ENCODE measurements at regions not wholly inside any gene's neighbourhood (a gene's known extent, or its start where the extent isn't known, plus 50 kb on each side); places are given as distances from the start of the nearest gene placed in this dataset.

- H3K79me2 ChIP-seq (ENCODE audit: control insufficient read depth, insufficient read depth, low read length), result no peaks in the 10 kb centered on the region
- H3K9me1 ChIP-seq (replicated peaks; ENCODE audit: control insufficient read depth, extremely low read depth, insufficient read depth, low read length), result no peaks in the 10 kb centered on the region
- POLR2A ChIA-PET, result no interaction called here
- H3K27me3 ChIP-seq (ENCODE audit: control insufficient read depth in 2 of 2, insufficient read depth in 2 of 2, low read length in 2 of 2), result no peaks in the 10 kb centered on the region
- BruUV-seq (replicated peaks), result no TSS peak
- no peak for FAIRE-seq
- H3K4me3 ChIP-seq (replicated peaks in 1 of 3; ENCODE audit: insufficient read depth in 1 of 3, low read depth in 1 of 3, low read length in 3 of 3), result no peak overlapping the region
- no peak overlapping the region for H3K4me2 ChIP-seq (ENCODE audit: insufficient read depth, low read length)
- H4K20me1 ChIP-seq (replicated peaks; ENCODE audit: control insufficient read depth, extremely low read depth, insufficient read depth, low read length), result no peaks in the 10 kb centered on the region
- no peaks in the 10 kb centered on the region for H3K4me1 ChIP-seq (ENCODE audit: control insufficient read depth, extremely low read depth, insufficient read depth, low read length)
- H2AFZ ChIP-seq (ENCODE audit: low read depth, low read length), result no peak overlapping the region
- no peak for TF ChIP-seq EZH2 (IDR thresholded peaks at IDR 0.05; ENCODE audit: borderline replicate concordance, low read depth, low read length, severe bottlenecking)
- no peak for TF ChIP-seq CTCF (IDR thresholded peaks at IDR 0.05; ENCODE audit: extremely low read depth in 1 of 2, insufficient read depth in 1 of 2, low read depth in 1 of 2, low read length in 2 of 2)
- no peak for TF ChIP-seq JUN (IDR thresholded peaks at IDR 0.05; ENCODE audit: borderline replicate concordance, insufficient read depth, insufficient read length, low read depth)
- no peak for TF ChIP-seq POLR2AphosphoS5 (IDR thresholded peaks at IDR 0.05; ENCODE audit: insufficient read depth, low read depth, low read length)
- no peak for TF ChIP-seq POLR2A (IDR thresholded peaks at IDR 0.05; ENCODE audit: low read depth, low read length)
- TF ChIP-seq FOS (IDR thresholded peaks at IDR 0.05; ENCODE audit: borderline replicate concordance, insufficient read depth, low read length), result no peak
- TF ChIP-seq MAX (IDR thresholded peaks at IDR 0.05; ENCODE audit: insufficient read depth, insufficient read length), result no peak
- no peak for TF ChIP-seq GATA2 (IDR thresholded peaks at IDR 0.05; ENCODE audit: insufficient read depth, insufficient read length, low read depth, low read length)
- no peak for TF ChIP-seq MYC (IDR thresholded peaks at IDR 0.05; ENCODE audit: low read depth, low read length)
- peaks cover 2% of the 10 kb centered on the region for H3K9me3 ChIP-seq (replicated peaks; ENCODE audit: control insufficient read depth, insufficient read depth, low read length)
- intact Hi-C loops (cut with micrococcal nuclease), result no loop called here
- no peak overlapping the region for H3K9ac ChIP-seq (replicated peaks; ENCODE audit: extremely low read depth, insufficient read depth, low read length)
- dilution Hi-C loops (cut with MboI; ENCODE audit: extremely low pct_ligation_motif_present, low sequenced_read_pairs), result no loop called here
- H3K36me3 ChIP-seq (ENCODE audit: control insufficient read depth in 2 of 2, extremely low read depth in 1 of 2, insufficient read depth in 2 of 2, low read length in 2 of 2), result no peaks in the 10 kb centered on the region
- CTCF ChIA-PET, result no interaction called here
- H3K27ac ChIP-seq (ENCODE audit: insufficient read depth, low read depth, low read length), result no peak overlapping the region
- no peak for DNase-seq (ENCODE audit: low read depth, low spot score)
Measured at GRCh38 chr13:22288496-22288895, 617.6 kb downstream of the FGF9 start.

Data from endothelial cell of umbilical vein (primary cell).